Sigmoid colon (tissue), 6 donors: ENCODE measurements at regions not wholly inside any gene's neighbourhood (a gene's known extent, or its start where the extent isn't known, plus 50 kb on each side); places are given as distances from the start of the nearest gene placed in this dataset.

Source experiments
- DNase-seq: peaks from one replicate; pipeline ENCODE4 v3.0.0-alpha.2; 2019
- H3K27ac ChIP-seq, 4 donors: fragments of 200-600 bp; sonication (generic); one replicate each; pipeline ENCODE4 v1.5.1; 2016 to 2019; ENCODE audit warnings: mild to moderate bottlenecking in 1 of 4
- H3K27me3 ChIP-seq, 3 donors: fragments of 200-600 bp; sonication (generic); one replicate each; pipeline ENCODE4 v1.5.1; 2019; ENCODE audit warnings: mild to moderate bottlenecking in 1 of 3
- H3K36me3 ChIP-seq, 4 donors: fragments of 200-600 bp; sonication (generic); one replicate each; pipeline ENCODE4 v1.5.1; 2016 to 2019
- H3K4me1 ChIP-seq, 4 donors: fragments of 200-600 bp; sonication (generic); one replicate each; pipeline ENCODE4 v1.5.1; 2017 to 2019
- H3K4me3 ChIP-seq, 4 donors: fragments of 200-600 bp; sonication (generic); one replicate each; pipeline ENCODE4 v1.5.1; 2017 to 2019; ENCODE audit warnings: mild to moderate bottlenecking in 2 of 4, moderate library complexity in 1 of 4
- H3K9me3 ChIP-seq, 4 donors: fragments of 200-600 bp in 3 of 4; sonication (generic) in 3 of 4; one replicate each; pipeline versions ENCODE4 v1.5.1 to v1.6.1; 2013 to 2019
- EP300 ChIP-seq, 4 donors: sonication (generic); formaldehyde crosslinking; IDR thresholded peaks; one replicate each; pipeline ENCODE4 v1.6.1; 2017; ENCODE audit warnings: antibody characterized with exemption in 4 of 4
- POLR2A ChIP-seq, 2 donors: fragments of 450-650 bp; IDR thresholded peaks; one replicate each; pipeline ENCODE4 v1.6.1; 2016; ENCODE audit warnings: antibody characterized with exemption in 2 of 2, mild to moderate bottlenecking in 2 of 2, moderate library complexity in 2 of 2
- POLR2AphosphoS5 ChIP-seq, 4 donors: sonication (generic); formaldehyde crosslinking; IDR thresholded peaks; one replicate each; pipeline ENCODE4 v1.6.1; 2017; ENCODE audit warnings: antibody characterized with exemption in 4 of 4
- WGBS, 2 donors: extraction: QIAGEN DNeasy Blood & Tissue Kit; methylation state at CpG; one replicate each; pipeline ENCODE4 v1.1.7; 2013; 5-methylcytosine and 5-hydroxymethylcytosine counted together
- intact Hi-C: fragments of 100-400 bp; cut with DNase I; formaldehyde crosslinking; loops from one replicate; pipeline ENCODE4 v1.15.1; 2023
- TF ChIP-seq, protein P1 (sequence below), 4 experiments: fragments of 450-650 bp in 3 of 4; fragments of 200-600 bp in 1 of 4; IDR thresholded peaks; one replicate each; pipeline ENCODE4 v1.5.1; 2016 to 2019; ENCODE audit warnings: antibody characterized with exemption in 4 of 4, mild to moderate bottlenecking in 3 of 4, moderate library complexity in 2 of 4
- donor health status: healthy with polysubstance abuse.
- donor health status: healthy.

DNA sequence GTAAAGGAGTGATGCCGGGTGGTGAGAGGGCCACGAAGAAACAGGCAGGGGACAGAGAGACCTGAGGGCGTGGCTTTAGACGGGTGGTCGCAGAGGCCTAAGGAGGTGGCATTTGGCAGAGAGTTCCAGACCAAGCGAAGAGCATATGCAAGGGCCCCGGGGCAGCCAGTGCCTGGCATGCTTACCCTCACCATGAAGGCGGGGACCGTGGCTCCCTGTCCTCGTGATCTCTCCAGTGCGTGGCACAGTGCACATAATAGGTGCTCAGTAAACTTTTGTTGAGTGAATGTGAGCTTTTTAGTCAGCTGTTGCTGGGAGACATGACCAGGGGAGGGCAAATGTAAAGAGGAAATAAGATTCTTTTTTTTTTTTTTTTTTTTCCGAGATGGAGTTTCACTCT lies 245.6 kb upstream of the GSE1 start:
- no peak for DNase-seq
- H3K36me3 ChIP-seq: no peaks in the 10 kb centered on the region
- H3K4me1 ChIP-seq: peaks cover 0 to 89% (median 57%) of the 10 kb centered on the region in 4 donors
- H3K27me3 ChIP-seq: no peaks in the 10 kb centered on the region
- TF ChIP-seq POLR2AphosphoS5 (IDR thresholded peaks at IDR 0.05) (no peak), EP300 (IDR thresholded peaks at IDR 0.05) (no peak), POLR2A (IDR thresholded peaks at IDR 0.05) (no peak)
- TF ChIP-seq, protein P1, sequence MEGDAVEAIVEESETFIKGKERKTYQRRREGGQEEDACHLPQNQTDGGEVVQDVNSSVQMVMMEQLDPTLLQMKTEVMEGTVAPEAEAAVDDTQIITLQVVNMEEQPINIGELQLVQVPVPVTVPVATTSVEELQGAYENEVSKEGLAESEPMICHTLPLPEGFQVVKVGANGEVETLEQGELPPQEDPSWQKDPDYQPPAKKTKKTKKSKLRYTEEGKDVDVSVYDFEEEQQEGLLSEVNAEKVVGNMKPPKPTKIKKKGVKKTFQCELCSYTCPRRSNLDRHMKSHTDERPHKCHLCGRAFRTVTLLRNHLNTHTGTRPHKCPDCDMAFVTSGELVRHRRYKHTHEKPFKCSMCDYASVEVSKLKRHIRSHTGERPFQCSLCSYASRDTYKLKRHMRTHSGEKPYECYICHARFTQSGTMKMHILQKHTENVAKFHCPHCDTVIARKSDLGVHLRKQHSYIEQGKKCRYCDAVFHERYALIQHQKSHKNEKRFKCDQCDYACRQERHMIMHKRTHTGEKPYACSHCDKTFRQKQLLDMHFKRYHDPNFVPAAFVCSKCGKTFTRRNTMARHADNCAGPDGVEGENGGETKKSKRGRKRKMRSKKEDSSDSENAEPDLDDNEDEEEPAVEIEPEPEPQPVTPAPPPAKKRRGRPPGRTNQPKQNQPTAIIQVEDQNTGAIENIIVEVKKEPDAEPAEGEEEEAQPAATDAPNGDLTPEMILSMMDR (IDR thresholded peaks at IDR 0.05): no peak
- peak overlapping the region in 3 of 4 donors; percentile 79 to 93 (median 83) for H3K27ac ChIP-seq
- intact Hi-C loops: no loop called here
- H3K9me3 ChIP-seq: no peaks in the 10 kb centered on the region
- 87 to 93% methylated on average over 12 of the region's 12 CpGs for WGBS, 2 donors
- no peak overlapping the region for H3K4me3 ChIP-seq

DNA sequence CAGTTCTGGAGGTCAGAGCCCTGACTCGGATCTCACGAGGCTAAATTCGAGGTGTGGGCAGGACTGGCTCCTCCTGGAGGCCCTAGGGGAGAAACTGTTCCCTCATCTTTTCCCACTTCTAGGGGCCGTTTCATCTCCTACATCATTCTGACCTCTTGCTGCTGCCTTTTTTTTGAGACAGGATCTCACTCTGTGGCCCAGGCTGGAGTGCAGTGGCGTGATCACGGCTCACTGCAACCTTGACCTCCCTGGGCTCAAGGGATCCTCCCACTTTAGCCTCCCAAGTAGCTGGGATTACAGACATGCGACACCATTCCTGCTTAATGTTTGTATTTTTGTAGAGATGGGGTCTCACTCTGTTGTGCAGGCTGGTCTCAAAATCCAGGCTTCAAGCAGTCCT lies 244.1 kb upstream of the GSE1 start:
- WGBS, 2 donors: 85 to 88% methylated on average over 7 of the region's 7 CpGs
- peaks cover 0 to 94% (median 70%) of the 10 kb centered on the region in 4 donors for H3K4me1 ChIP-seq

DNA sequence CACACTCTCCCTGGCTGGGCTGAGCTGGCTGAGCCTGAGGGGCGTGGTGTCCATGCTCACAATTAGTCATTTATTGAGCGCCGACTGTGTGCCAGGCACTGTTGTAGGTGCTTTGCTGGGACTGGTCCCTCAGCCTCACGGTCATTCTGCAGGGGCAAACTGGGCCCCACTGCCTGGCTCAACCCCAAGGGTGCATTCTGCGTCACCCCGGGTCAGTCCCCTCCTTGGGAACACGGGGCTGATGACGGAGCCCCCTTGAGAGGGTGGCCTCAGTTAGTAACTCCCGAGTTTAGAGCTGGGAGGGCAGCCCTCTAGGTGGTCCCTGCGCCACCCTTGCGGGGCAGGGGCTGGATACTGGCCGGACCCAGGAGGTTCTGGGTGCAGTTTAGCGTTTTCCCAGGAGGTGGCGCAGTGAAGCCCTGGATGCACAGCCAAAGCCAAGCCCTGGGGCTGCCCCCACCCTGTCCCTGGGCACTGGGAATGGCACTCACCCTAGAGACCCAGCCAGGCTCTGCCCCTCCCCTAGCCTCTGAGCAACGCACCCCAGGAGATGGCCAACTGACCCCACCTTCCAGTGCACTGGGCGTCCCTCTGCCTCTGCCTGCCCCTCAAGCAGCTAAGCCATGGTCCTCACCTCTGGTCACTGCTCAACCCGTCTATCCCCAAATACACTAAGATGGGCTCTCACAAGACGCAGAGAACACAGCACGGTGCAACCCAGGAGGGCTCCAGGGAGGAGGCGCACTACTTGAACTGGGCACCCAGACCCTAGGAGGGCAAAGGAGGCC lies 243.2 kb upstream of the GSE1 start:
- peaks cover 0 to 94% (median 71%) of the 10 kb centered on the region in 4 donors for H3K4me1 ChIP-seq
- H3K27me3 ChIP-seq: no peaks in the 10 kb centered on the region
- intact Hi-C loops: no loop called here
- no peaks in the 10 kb centered on the region for H3K9me3 ChIP-seq
- TF ChIP-seq, protein P1 (IDR thresholded peaks at IDR 0.05): peak; percentile 57 to 81 (median 74)
- TF ChIP-seq EP300 (IDR thresholded peaks at IDR 0.05): no peak
- H3K4me3 ChIP-seq: no peak overlapping the region
- H3K27ac ChIP-seq: peak overlapping the region; percentile 67 to 93 (median 82)
- H3K36me3 ChIP-seq: no peaks in the 10 kb centered on the region
- DNase-seq: peak; percentile 86
- 32 to 60% methylated on average over 20 of the region's 20 CpGs for WGBS, 2 donors

More for the DNA sequence above, 244.1 kb upstream of the GSE1 start:
- intact Hi-C loops: no loop called here
- H3K4me3 ChIP-seq: no peak overlapping the region
- DNase-seq: no peak
- peak overlapping the region in 3 of 4 donors; percentile 82 to 93 (median 82) for H3K27ac ChIP-seq
- H3K36me3 ChIP-seq: no peaks in the 10 kb centered on the region
- no peak for TF ChIP-seq POLR2A (IDR thresholded peaks at IDR 0.05)
- no peak for TF ChIP-seq EP300 (IDR thresholded peaks at IDR 0.05)
- TF ChIP-seq POLR2AphosphoS5 (IDR thresholded peaks at IDR 0.05): no peak
- TF ChIP-seq, protein P1 (IDR thresholded peaks at IDR 0.05): no peak
- no peaks in the 10 kb centered on the region for H3K9me3 ChIP-seq
- H3K27me3 ChIP-seq: no peaks in the 10 kb centered on the region

DNA sequence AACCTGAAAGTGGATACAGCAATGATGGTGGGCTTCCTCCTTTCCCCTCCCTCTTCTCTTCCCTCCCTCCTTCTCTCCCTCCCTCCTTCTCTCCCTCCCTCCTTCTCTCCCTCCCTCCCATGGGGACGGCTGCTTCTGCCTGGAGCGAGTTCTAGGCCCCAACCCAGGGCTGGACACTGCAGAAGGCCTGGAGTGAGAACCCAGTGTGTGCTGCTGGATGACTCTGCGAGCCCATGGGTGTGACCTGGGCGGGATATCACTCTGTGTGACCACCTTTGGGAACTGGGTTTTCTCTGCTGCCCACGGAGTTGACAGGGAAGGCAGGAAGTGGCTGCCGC lies 242.6 kb upstream of the GSE1 start:
- WGBS, 2 donors: 14 to 58% methylated on average over 6 of the region's 6 CpGs
- H3K4me3 ChIP-seq: peak overlapping the region in 3 of 4 donors; percentile 33 to 39 (median 37)
- intact Hi-C loops: no loop called here
- no peaks in the 10 kb centered on the region for H3K9me3 ChIP-seq
- H3K4me1 ChIP-seq: peaks cover 0 to 92% (median 70%) of the 10 kb centered on the region in 4 donors
- H3K27ac ChIP-seq: peak overlapping the region; percentile 67 to 93 (median 82)
- no peak for DNase-seq
- H3K36me3 ChIP-seq: no peaks in the 10 kb centered on the region
- no peaks in the 10 kb centered on the region for H3K27me3 ChIP-seq
- TF ChIP-seq POLR2AphosphoS5 (IDR thresholded peaks at IDR 0.05) (no peak), POLR2A (IDR thresholded peaks at IDR 0.05) (no peak), EP300 (IDR thresholded peaks at IDR 0.05) (no peak)
- TF ChIP-seq, protein P1 (IDR thresholded peaks at IDR 0.05): no peak
